ENCODE measurements at regions not wholly inside any gene's neighbourhood (a gene's known extent, or its start where the extent isn't known, plus 50 kb on each side); places are given as distances from the start of the nearest gene placed in this dataset.

DNA sequence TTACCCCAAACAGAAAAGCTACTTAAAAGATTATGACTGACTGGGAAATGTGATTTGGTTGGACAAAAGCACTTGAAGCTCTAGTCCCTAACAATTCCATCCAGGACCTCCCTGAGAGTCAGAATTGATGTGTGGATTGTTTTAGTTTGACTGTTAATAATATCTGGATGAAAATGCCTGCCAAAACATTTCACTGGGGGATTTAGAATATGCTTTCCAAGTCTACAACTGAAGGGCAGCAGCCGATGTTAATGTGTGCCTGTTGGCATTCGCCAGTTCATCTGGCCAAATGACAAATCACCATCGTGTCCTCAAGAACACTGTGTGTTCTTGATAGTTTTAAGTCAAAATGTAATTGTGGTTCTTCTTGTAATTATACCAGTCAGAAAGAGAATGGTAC lies 76.0 kb upstream of the TSC22D1 start:
- TF ChIP-seq, protein P1, sequence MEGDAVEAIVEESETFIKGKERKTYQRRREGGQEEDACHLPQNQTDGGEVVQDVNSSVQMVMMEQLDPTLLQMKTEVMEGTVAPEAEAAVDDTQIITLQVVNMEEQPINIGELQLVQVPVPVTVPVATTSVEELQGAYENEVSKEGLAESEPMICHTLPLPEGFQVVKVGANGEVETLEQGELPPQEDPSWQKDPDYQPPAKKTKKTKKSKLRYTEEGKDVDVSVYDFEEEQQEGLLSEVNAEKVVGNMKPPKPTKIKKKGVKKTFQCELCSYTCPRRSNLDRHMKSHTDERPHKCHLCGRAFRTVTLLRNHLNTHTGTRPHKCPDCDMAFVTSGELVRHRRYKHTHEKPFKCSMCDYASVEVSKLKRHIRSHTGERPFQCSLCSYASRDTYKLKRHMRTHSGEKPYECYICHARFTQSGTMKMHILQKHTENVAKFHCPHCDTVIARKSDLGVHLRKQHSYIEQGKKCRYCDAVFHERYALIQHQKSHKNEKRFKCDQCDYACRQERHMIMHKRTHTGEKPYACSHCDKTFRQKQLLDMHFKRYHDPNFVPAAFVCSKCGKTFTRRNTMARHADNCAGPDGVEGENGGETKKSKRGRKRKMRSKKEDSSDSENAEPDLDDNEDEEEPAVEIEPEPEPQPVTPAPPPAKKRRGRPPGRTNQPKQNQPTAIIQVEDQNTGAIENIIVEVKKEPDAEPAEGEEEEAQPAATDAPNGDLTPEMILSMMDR (IDR thresholded peaks at IDR 0.05; ENCODE audit: borderline replicate concordance, extremely low read depth, low read length, poor library complexity, severe bottlenecking) = no peak
- TF ChIP-seq EZH2 (IDR thresholded peaks at IDR 0.05; ENCODE audit: borderline replicate concordance, low read depth, low read length, severe bottlenecking) = no peak
